Sciatic nerve (tissue), 2 donors: ENCODE measurements at regions not wholly inside any gene's neighbourhood (a gene's known extent, or its start where the extent isn't known, plus 50 kb on each side); places are given as distances from the start of the nearest gene placed in this dataset.

Experiments used
- ATAC-seq: fragments of 200-7000 bp; cut with Tn5 transposase; one replicate; pipeline ENCODE4 v1.9.1; 2020; ENCODE audit warnings: mild to moderate bottlenecking, moderate library complexity
- DNase-seq: peaks from one replicate; pipeline ENCODE4 v3.0.0-alpha.2; 2020; ENCODE audit warnings: low spot score
- intact Hi-C: fragments of 100-400 bp; cut with DNase I; formaldehyde crosslinking; loops from one replicate; pipeline ENCODE4 v1.14.2; 2022
- donor health status: DM: no; HTN: no; CAD: no.
- donor health status: DM: no; HTN: no; CAD: no.

- no peak for DNase-seq
- no peak for ATAC-seq
- intact Hi-C loops, result no loop called here
These were observed 96.4 kb upstream of the PPP2R5A start for GRCh38 chr1:212188599-212189351.

- ATAC-seq, result no peak
- no peak for DNase-seq
- intact Hi-C loops, result no loop called here
These were observed 95.9 kb upstream of the PPP2R5A start for GRCh38 chr1:212189352-212189738.

GRCh38 chr1:212190169-212190568 is 95.0 kb upstream of the PPP2R5A start:
- intact Hi-C loops, result no loop called here
- ATAC-seq (no peak), DNase-seq (no peak)

- ATAC-seq, result no peak
- intact Hi-C loops, result no loop called here
These were observed 92.8 kb upstream of the PPP2R5A start for GRCh38 chr1:212192261-212192998.

GRCh38 chr1:212196355-212196754 is 88.9 kb upstream of the PPP2R5A start:
- ATAC-seq, result no peak
- no peak for DNase-seq
- intact Hi-C loops, result no loop called here

More at GRCh38 chr1:212192261-212192998, 92.8 kb upstream of the PPP2R5A start:
- DNase-seq, result no peak

GRCh38 chr1:212201461-212201860 is 83.7 kb upstream of the PPP2R5A start:
- DNase-seq (no peak), ATAC-seq (no peak)
- intact Hi-C loops, result no loop called here

- no peak for ATAC-seq
- no peak for DNase-seq
These were observed 81.6 kb upstream of the PPP2R5A start for GRCh38 chr1:212203630-212204029.

GRCh38 chr1:212205006-212205405 is 80.2 kb upstream of the PPP2R5A start:
- ATAC-seq (no peak), DNase-seq (no peak)
- intact Hi-C loops, result no loop called here

More at GRCh38 chr1:212203630-212204029, 81.6 kb upstream of the PPP2R5A start:
- intact Hi-C loops, result no loop called here

- intact Hi-C loops, result no loop called here
- no peak for ATAC-seq
These were observed 79.4 kb upstream of the PPP2R5A start for GRCh38 chr1:212205843-212206242.

GRCh38 chr1:212207118-212207517 is 78.1 kb upstream of the PPP2R5A start:
- no peak for ATAC-seq
- intact Hi-C loops, result no loop called here

More at GRCh38 chr1:212205843-212206242, 79.4 kb upstream of the PPP2R5A start:
- DNase-seq, result no peak

GRCh38 chr1:212207822-212208520 is 77.2 kb upstream of the PPP2R5A start:
- ATAC-seq (no peak), DNase-seq (no peak)
- intact Hi-C loops, result no loop called here

More at GRCh38 chr1:212207118-212207517, 78.1 kb upstream of the PPP2R5A start:
- no peak for DNase-seq

GRCh38 chr1:212208978-212209644 is 76.1 kb upstream of the PPP2R5A start:
- no peak for DNase-seq
- ATAC-seq, result no peak
- intact Hi-C loops, result no loop called here

GRCh38 chr1:212211371-212211770 is 73.8 kb upstream of the PPP2R5A start:
- DNase-seq (no peak), ATAC-seq (no peak)
- intact Hi-C loops, result no loop called here

- intact Hi-C loops, result no loop called here
- DNase-seq, result no peak
- no peak for ATAC-seq
These were observed 72.9 kb upstream of the PPP2R5A start for GRCh38 chr1:212212343-212212742.

- intact Hi-C loops, result no loop called here
- DNase-seq, result no peak
- peak; percentile 94 for ATAC-seq
These were observed 72.3 kb upstream of the PPP2R5A start for GRCh38 chr1:212212906-212213305.

- DNase-seq (no peak), ATAC-seq (peak; percentile 23)
- intact Hi-C loops, result no loop called here
These were observed 71.4 kb upstream of the PPP2R5A start for GRCh38 chr1:212213784-212214183.

- DNase-seq (no peak), ATAC-seq (no peak)
- intact Hi-C loops, result no loop called here
These were observed 70.9 kb upstream of the PPP2R5A start for GRCh38 chr1:212214325-212214724.

- intact Hi-C loops, result no loop called here
- no peak for DNase-seq
- no peak for ATAC-seq
These were observed 69.3 kb upstream of the PPP2R5A start for GRCh38 chr1:212215910-212216309.

- DNase-seq, result no peak
- intact Hi-C loops, result no loop called here
- ATAC-seq, result no peak
These were observed 67.6 kb upstream of the PPP2R5A start for GRCh38 chr1:212217633-212218032.
